Small intestine (tissue), 7 donors: ENCODE measurements at regions not wholly inside any gene's neighbourhood (a gene's known extent, or its start where the extent isn't known, plus 50 kb on each side); places are given as distances from the start of the nearest gene placed in this dataset.

Source experiments
- DNase-seq, 2 donors: peaks; one replicate each; pipeline versions ENCODE4 v3.0.0 to v3.0.0-alpha.2; 2013
- FAIRE-seq: peaks from 2 replicates; lab custom pipeline; 2012; peaks lifted over from hg19 to GRCh38; lab: Jason Lieb, UNC
- H3K27ac ChIP-seq, 3 donors: one replicate each; pipeline ENCODE4 v1.5.1; 2013; ENCODE audit warnings: low read length in 2 of 3, mild to moderate bottlenecking in 2 of 3, control low read depth in 1 of 3, inconsistent platforms in 1 of 3, low read depth in 1 of 3, moderate library complexity in 1 of 3
- H3K27me3 ChIP-seq, 3 donors: one replicate each; pipeline ENCODE4 v1.6.1; 2013; ENCODE audit warnings: low read length in 3 of 3, inconsistent platforms in 1 of 3; ENCODE audit not compliant: control insufficient read depth in 3 of 3, insufficient read depth in 3 of 3
- H3K36me3 ChIP-seq, 3 donors: one replicate each; pipeline ENCODE4 v1.6.1; 2013; ENCODE audit warnings: low read length in 3 of 3, inconsistent platforms in 1 of 3, low read depth in 1 of 3, mild to moderate bottlenecking in 1 of 3, moderate library complexity in 1 of 3; ENCODE audit not compliant: control insufficient read depth in 3 of 3, insufficient read depth in 2 of 3
- H3K4me1 ChIP-seq, 3 donors: one replicate each; pipeline ENCODE4 v1.6.1; 2013; ENCODE audit warnings: low read length in 2 of 3, inconsistent platforms in 1 of 3, low read depth in 1 of 3, mild to moderate bottlenecking in 1 of 3, moderate library complexity in 1 of 3; ENCODE audit not compliant: control insufficient read depth in 3 of 3, insufficient read depth in 2 of 3
- H3K4me3 ChIP-seq, 3 donors: one replicate each; pipeline ENCODE4 v1.5.1; 2013; ENCODE audit warnings: low read length in 3 of 3, control low read depth in 1 of 3, inconsistent platforms in 1 of 3, low read depth in 1 of 3, mild to moderate bottlenecking in 1 of 3, moderate library complexity in 1 of 3
- H3K9me3 ChIP-seq, 2 donors: one replicate each; pipeline ENCODE4 v1.6.1; 2013; ENCODE audit warnings: low read depth in 1 of 2, low read length in 1 of 2; ENCODE audit not compliant: control insufficient read depth in 2 of 2, insufficient read depth in 1 of 2
- WGBS, 3 donors: extraction: QIAGEN DNeasy Blood & Tissue Kit; methylation state at CpG; one replicate each; pipeline ENCODE4 v1.1.7; 2013; 5-methylcytosine and 5-hydroxymethylcytosine counted together
- donor health status: healthy with polysubstance abuse.
- donor health status: control.
- donor health status: control.
- donor health status: Bipolar disorder and iron deficiency.
- donor health status: healthy.

DNA sequence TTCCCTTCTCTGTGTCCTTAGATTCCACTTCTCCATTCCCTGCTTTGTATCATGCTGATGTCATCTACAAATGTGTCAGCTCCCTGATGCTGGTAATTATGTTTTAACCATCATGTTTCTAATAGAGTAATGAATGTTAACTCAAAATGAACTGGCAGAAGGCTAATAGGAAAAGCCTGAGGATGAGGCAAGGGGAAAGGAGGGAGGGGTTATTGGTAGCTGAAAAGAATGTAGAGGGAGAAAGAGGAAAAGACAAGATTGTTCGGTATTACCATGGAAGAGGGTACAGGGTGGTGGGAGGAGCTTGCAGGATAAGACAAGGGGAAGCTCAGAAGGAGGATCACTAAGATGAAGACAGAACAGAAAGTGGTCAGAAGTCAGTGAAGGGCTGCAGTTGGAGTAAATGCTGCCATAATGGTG lies 150.9 kb downstream of the ZC3H11B start:
- Histone ChIP-seq H3K36me3 (no peaks in the 10 kb centered on the region), H3K4me3 (no peak overlapping the region), H3K27ac (no peak overlapping the region), H3K4me1 (no peaks in the 10 kb centered on the region), H3K27me3 (no peaks in the 10 kb centered on the region), H3K9me3 (no peaks in the 10 kb centered on the region)
- WGBS, 3 donors = 78 to 88% (median 87%) methylated on average over 1 of the region's 1 CpG
- no peak for FAIRE-seq
- no peak for DNase-seq

DNA sequence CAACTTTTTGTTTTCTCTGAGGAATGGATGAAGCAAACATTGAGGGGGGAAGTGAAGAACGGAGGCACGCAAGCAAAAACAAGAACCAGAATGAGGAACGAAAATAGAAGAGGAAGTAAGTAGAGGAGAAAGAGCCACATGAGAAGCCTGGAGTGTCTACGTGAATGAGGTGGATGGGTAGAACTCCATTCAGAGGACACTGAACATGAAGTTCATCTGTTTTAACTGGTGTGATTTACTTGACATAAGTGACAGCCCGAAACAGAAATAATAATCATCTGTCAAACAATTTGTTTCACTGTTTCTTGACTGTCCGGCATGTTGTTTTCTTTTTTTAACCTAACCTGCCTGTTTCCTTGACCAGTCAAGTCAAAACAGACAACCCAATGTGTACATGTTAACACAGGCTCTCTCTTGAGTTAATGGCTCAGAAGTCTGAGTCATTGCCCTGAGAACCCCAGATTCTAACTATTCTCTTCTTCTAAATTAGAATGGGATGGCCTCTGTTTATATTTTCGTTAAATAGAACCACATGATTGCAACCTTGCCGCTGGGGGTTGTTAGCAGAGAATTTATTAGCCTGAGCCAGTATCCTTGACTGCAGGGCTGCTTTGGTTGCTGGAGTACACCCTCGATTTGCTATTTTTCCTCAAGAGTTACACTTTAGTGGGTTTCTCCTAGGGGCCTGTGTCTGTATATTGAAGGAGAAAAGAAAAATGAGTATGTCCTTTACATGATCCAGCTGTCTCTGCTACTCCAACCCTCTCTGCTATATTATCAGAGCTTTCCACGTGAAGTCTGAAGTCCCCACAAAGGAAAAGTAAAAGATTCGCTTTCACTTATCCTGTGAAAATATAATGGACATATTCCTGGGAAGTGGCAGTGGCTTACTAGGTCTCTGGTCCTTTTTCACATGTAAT lies 151.7 kb downstream of the ZC3H11B start:
- H3K36me3 ChIP-seq = no peaks in the 10 kb centered on the region
- H3K9me3 ChIP-seq = no peaks in the 10 kb centered on the region
- DNase-seq (no peak), FAIRE-seq (no peak)
- 54 to 63% (median 55%) methylated on average over 11 of the region's 11 CpGs for WGBS, 3 donors
- no peaks in the 10 kb centered on the region for H3K4me1 ChIP-seq
- H3K4me3 ChIP-seq = no peak overlapping the region
- no peak overlapping the region for H3K27ac ChIP-seq
- no peaks in the 10 kb centered on the region for H3K27me3 ChIP-seq

DNA sequence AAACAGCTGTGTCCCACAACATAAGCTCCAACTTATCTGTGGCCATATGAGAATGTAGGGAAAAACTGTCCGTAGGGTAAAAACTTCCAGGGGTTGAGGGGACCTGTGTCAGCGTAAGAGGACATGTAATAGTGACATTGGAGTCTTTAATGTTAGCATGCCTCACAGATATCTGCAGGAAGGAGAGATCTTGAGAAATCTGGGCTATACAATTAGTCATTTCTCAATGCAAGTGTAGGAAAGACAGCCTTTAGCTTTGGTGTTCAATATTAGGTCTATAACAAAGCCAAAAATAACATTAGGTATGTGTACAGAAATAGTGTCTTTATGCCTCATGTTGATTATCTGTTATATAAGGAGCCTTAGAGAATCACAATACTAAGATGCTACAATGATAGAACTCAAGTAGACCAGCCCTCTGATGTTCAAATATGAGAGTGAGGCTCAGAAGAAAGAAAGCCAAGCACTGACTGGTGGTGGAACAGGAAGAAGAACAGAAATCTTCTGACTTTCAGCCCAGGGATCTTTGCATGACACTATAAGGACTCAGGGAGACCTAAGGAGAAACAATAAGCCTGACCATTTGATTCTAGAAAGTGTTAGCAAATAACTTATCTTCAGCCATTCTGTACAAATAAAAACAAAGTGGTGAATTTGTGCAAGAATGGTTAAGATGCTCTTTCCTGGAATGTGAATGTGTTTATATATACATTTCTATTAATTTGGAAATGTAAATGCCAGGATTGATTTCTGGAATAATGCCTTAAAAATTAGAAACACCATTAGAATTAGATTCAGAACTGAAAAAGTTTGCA lies 152.6 kb downstream of the ZC3H11B start:
- Histone ChIP-seq H3K27ac (no peak overlapping the region), H3K4me1 (no peaks in the 10 kb centered on the region), H3K9me3 (no peaks in the 10 kb centered on the region), H3K4me3 (no peak overlapping the region), H3K27me3 (no peaks in the 10 kb centered on the region), H3K36me3 (no peaks in the 10 kb centered on the region)
- WGBS, 3 donors = 74 to 94% (median 91%) methylated on average over 2 of the region's 2 CpGs
- FAIRE-seq (no peak), DNase-seq (no peak)

DNA sequence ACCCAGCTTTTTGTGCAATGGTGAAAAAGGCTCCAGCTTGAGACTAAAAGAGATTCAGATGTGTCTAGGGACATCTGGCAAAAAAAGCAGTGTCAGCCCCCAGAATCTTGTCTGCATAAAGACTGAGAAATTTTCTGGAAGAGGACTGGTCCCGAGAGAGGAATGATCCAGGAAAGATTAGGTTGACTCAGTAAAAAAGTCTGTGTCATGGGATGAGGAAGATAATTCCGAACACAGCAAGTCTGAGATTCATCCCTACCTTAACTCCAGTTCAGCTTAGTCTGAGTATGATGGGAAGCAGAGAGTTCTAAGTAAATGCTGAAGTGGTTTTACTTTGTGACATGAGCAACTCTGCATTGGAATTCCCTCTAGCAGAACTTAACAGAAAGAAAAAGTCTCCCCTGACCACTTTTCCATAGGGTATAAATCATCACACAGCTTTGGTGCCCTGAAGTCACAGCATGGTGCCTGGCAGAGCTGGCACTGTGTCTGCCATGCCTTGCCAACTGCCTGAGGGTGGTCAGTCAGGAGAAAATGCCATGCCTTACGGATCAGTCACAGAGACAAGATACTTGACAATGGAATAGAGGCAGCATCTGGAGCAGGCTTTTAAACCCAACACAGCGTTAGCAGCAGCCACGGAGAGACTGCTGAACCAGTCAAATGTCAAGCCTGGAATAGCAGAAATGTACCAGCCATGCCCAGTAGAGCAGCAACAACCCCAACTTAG lies 153.4 kb downstream of the ZC3H11B start:
- WGBS, 3 donors = 81 to 86% (median 81%) methylated on average over 5 of the region's 5 CpGs

DNA sequence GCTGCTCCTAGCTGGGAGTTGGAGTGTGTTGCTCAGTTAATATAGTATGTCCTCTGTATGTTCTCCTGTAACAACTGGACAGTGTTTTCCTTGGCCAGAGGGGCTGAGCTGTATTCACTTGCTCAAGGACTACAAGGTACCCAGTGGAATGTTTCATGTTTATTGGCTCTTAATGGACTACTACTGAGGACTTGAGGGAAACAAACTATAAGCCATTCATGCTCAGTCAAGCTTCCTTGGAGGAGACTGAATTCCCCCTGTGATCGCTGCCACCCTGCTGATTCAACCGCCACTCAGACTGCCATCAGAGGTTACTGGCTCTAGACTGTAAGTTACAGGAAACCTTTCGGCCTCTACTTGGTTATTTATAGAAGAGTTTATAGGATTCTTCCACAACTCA lies 166.6 kb downstream of the ZC3H11B start:
- no peaks in the 10 kb centered on the region for H3K9me3 ChIP-seq
- H3K4me3 ChIP-seq = no peak overlapping the region
- WGBS, 3 donors = 81 to 85% (median 83%) methylated on average over 3 of the region's 3 CpGs
- no peaks in the 10 kb centered on the region for H3K36me3 ChIP-seq
- no peak overlapping the region for H3K27ac ChIP-seq
- FAIRE-seq (no peak), DNase-seq (no peak)
- no peaks in the 10 kb centered on the region for H3K27me3 ChIP-seq
- H3K4me1 ChIP-seq = no peaks in the 10 kb centered on the region

More for the DNA sequence above, 153.4 kb downstream of the ZC3H11B start:
- DNase-seq = no peak
- Histone ChIP-seq H3K36me3 (no peaks in the 10 kb centered on the region), H3K9me3 (no peaks in the 10 kb centered on the region), H3K4me1 (no peaks in the 10 kb centered on the region), H3K4me3 (no peak overlapping the region), H3K27ac (no peak overlapping the region), H3K27me3 (no peaks in the 10 kb centered on the region)
- FAIRE-seq = no peak

DNA sequence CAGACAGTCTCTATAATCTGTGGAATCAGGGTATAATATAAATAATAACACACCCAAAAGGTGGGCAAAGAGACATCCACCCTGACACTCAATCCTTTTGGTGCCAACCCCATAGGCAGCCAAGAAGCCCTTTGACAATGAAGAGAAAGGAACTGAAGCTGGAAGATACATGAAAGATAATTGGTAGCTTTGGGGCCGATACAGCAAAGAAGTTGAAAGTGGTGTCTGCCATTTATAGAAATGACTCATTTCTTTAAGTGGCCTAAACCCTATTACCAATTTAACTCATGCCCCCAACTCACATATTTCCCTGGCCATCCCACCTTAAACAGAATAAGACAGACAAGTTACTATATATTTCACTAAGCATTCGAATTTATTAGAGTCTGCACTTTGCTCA lies 167.0 kb downstream of the ZC3H11B start:
- Histone ChIP-seq H3K27ac (no peak overlapping the region), H3K4me3 (no peak overlapping the region), H3K36me3 (no peaks in the 10 kb centered on the region), H3K9me3 (no peaks in the 10 kb centered on the region), H3K4me1 (no peaks in the 10 kb centered on the region), H3K27me3 (no peaks in the 10 kb centered on the region)
- DNase-seq = no peak
- no peak for FAIRE-seq
- WGBS, 3 donors = 76 to 82% (median 78%) methylated on average over 2 of the region's 2 CpGs

DNA sequence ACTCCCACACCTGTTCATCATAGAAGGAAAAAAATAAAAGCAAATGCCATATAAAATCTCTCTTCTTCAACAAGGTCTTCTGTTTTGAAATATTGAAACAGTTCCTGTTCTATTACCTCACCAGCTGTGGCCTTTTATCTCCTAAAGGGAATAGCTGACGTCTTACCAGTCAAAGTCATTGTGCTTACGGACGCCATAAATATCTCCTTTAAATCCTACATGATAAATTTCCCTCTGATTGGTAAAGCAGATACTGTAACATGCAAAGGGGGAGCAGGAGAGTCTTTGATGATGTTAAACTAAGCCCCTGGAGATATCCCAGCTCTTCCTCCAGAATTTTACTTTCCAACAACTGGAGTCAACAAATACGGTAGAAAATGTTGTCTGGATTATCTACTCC lies 168.4 kb downstream of the ZC3H11B start:
- Histone ChIP-seq H3K36me3 (no peaks in the 10 kb centered on the region), H3K9me3 (no peaks in the 10 kb centered on the region), H3K27me3 (no peaks in the 10 kb centered on the region), H3K4me3 (no peak overlapping the region), H3K27ac (no peak overlapping the region), H3K4me1 (no peaks in the 10 kb centered on the region)
- FAIRE-seq (no peak), DNase-seq (no peak)
- 53 to 77% (median 67%) methylated on average over 4 of the region's 4 CpGs for WGBS, 3 donors

DNA sequence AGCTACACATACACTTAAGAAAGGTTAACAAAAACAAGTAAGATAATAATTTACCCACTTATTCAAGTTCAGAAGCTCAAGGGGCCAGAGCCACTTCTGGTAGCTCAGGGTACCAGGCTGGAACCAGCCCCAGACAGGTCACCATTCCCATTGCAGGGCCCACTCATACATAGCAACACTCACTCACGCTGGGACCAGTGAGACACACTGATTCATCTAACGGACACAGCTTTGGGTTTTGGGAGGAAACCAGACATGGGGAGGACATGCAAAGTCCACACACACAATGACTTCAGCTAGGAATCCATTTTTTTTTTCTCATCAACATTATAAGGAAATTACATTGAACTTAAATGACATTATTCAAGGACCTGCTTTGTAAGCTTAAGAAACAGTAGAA lies 169.1 kb downstream of the ZC3H11B start:
- no peaks in the 10 kb centered on the region for H3K36me3 ChIP-seq
- DNase-seq (no peak), FAIRE-seq (no peak)
- no peaks in the 10 kb centered on the region for H3K4me1 ChIP-seq
- H3K4me3 ChIP-seq = no peak overlapping the region
- H3K27ac ChIP-seq = no peak overlapping the region
- H3K9me3 ChIP-seq = no peaks in the 10 kb centered on the region
- no peaks in the 10 kb centered on the region for H3K27me3 ChIP-seq
- WGBS, 3 donors = 75 to 87% (median 86%) methylated on average over 2 of the region's 2 CpGs
